ENCODE measurements at regions not wholly inside any gene's neighbourhood (a gene's known extent, or its start where the extent isn't known, plus 50 kb on each side); places are given as distances from the start of the nearest gene placed in this dataset.

DNA sequence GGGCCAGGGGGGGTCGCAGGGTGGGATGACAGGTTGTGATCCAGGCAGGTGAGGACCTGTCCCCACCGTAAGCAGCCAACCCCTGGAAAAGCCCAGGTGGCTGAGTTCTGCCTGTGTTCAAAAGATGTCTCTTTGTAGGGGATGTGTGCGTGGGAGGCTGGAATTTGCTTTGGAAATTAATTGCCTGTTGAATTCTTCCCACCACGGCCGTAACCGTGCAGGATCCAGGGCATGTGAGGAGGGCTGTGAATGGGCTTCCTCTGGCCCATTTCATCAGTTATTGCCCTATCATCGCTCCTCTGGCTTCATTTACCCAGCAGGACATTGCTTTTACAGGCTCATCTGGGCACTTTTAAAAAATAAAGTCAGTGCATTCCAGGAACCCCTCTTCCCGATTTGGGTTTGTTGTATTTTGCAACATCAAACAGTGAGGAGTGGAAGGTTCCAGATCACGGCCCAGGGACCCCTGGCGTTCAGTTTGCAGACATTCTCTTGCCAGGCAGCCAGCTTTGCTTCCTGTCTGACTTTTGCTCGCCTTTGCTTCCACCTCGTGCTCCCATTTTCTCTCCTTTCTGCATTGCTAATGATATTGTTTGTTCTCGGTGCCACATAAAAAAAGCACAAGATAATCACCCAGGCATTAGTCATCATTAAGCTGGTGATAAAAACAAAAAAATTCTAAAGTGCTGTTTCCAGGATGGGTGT lies 1306.6 kb downstream of the BRD1 start:
- DNase-seq (ENCODE audit: low read depth) (no peak), FAIRE-seq (no peak)
- H3K36me3 ChIP-seq (ENCODE audit: control insufficient read depth, insufficient read depth, low read length), result no peaks in the 10 kb centered on the region
- TF ChIP-seq, protein P1, sequence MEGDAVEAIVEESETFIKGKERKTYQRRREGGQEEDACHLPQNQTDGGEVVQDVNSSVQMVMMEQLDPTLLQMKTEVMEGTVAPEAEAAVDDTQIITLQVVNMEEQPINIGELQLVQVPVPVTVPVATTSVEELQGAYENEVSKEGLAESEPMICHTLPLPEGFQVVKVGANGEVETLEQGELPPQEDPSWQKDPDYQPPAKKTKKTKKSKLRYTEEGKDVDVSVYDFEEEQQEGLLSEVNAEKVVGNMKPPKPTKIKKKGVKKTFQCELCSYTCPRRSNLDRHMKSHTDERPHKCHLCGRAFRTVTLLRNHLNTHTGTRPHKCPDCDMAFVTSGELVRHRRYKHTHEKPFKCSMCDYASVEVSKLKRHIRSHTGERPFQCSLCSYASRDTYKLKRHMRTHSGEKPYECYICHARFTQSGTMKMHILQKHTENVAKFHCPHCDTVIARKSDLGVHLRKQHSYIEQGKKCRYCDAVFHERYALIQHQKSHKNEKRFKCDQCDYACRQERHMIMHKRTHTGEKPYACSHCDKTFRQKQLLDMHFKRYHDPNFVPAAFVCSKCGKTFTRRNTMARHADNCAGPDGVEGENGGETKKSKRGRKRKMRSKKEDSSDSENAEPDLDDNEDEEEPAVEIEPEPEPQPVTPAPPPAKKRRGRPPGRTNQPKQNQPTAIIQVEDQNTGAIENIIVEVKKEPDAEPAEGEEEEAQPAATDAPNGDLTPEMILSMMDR (IDR thresholded peaks at IDR 0.05; ENCODE audit: insufficient read depth, low read length, severe bottlenecking), result no peak
- H3K27me3 ChIP-seq (ENCODE audit: control insufficient read depth, insufficient read depth, low read length), result no peaks in the 10 kb centered on the region
- H3K4me3 ChIP-seq (ENCODE audit: low read depth, low read length), result no peak overlapping the region

DNA sequence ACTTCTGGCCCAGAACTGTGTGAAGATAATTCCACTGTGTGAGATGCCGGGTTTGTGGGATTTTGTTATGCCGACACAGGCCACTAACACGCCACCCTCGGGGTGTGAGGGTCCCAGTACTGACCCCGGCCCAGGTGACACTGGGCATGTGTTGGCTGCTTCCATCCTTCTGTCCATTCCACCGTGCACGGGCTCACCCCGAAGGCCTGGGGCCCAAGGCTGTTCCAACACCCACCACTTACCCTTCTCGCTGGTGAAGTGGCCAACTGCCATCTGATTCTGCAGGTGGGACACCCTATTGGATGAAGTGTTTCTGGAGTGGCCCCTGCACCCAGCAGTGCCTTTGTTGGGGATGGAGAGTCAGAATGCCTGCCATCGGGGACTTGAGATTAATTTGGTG lies 1307.5 kb downstream of the BRD1 start:
- TF ChIP-seq, protein P1 (IDR thresholded peaks at IDR 0.05; ENCODE audit: insufficient read depth, low read length, severe bottlenecking), result no peak
- H3K27me3 ChIP-seq (ENCODE audit: control insufficient read depth, insufficient read depth, low read length), result no peaks in the 10 kb centered on the region

DNA sequence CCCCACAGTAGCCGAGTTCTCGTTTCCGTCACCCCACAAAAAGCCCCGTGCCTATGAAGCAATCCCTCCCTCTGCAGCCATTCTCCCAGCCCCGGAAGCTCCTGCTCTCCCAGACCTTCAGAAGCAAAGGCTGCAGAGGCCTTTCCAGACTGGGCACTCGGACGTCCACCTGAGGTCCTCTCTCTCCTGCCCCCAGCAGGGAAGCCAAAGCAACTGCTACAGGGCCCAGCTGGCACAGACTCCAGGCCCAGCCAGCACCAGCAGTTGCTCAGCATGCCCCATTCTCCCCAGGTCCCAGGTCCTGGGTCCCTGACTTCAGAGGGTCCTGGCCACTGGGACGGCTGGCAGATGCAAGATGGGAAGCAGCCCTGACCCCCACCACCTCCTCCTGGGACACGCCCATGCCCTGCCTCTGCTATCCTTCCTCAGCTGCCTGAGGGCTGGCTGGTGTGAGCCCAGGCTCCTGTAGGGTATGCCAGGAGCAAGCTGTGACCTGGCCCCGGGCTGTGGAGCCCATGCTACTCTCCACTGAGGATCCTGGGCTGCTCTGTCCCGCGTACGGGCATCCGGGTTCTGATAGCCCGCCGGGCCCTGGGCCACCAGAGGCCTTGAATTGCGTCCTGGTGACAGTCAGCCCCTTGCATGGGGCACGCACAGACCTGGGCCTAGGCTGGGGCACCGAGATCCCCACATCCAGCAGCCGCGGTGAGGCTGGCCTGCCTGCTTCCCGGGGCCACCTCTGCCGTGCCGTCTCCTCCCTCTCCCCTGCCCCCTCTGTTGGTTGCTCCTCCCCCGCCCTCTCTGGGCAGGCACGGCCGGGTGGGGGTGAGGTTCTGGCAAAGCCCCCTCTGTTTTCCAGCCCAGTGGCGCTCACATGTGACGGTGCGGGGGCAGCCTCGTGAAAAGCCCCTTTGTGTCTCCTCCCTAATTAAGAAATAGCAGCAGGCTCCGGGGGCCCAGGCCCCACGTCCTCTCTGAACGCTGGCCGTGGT lies 1310.3 kb downstream of the BRD1 start:
- FAIRE-seq, result no peak
- H3K27me3 ChIP-seq (ENCODE audit: control insufficient read depth, insufficient read depth, low read length), result no peaks in the 10 kb centered on the region
- no peaks in the 10 kb centered on the region for H3K36me3 ChIP-seq (ENCODE audit: control insufficient read depth, insufficient read depth, low read length)
- no peak overlapping the region for H3K4me3 ChIP-seq (ENCODE audit: low read depth, low read length)
- TF ChIP-seq, protein P1 (IDR thresholded peaks at IDR 0.05; ENCODE audit: insufficient read depth, low read length, severe bottlenecking), result no peak
- DNase-seq (ENCODE audit: low read depth), result no peak

More for the DNA sequence above, 1307.5 kb downstream of the BRD1 start:
- Histone ChIP-seq H3K4me3 (ENCODE audit: low read depth, low read length) (no peak overlapping the region), H3K36me3 (ENCODE audit: control insufficient read depth, insufficient read depth, low read length) (no peaks in the 10 kb centered on the region)
- DNase-seq (ENCODE audit: low read depth) (no peak), FAIRE-seq (no peak)

GRCh38 chr22:48516571-48516970 lies 1311.1 kb downstream of the BRD1 start:
- H3K4me3 ChIP-seq (ENCODE audit: low read depth, low read length), result no peak overlapping the region
- H3K36me3 ChIP-seq (ENCODE audit: control insufficient read depth, insufficient read depth, low read length), result no peaks in the 10 kb centered on the region
- TF ChIP-seq, protein P1 (IDR thresholded peaks at IDR 0.05; ENCODE audit: insufficient read depth, low read length, severe bottlenecking), result no peak
- FAIRE-seq (no peak), DNase-seq (ENCODE audit: low read depth) (no peak)
- H3K27me3 ChIP-seq (ENCODE audit: control insufficient read depth, insufficient read depth, low read length), result no peaks in the 10 kb centered on the region

- Histone ChIP-seq H3K36me3 (ENCODE audit: control insufficient read depth, insufficient read depth, low read length) (no peaks in the 10 kb centered on the region), H3K4me3 (ENCODE audit: low read depth, low read length) (no peak overlapping the region), H3K27me3 (ENCODE audit: control insufficient read depth, insufficient read depth, low read length) (no peaks in the 10 kb centered on the region)
- no peak for DNase-seq (ENCODE audit: low read depth)
- TF ChIP-seq, protein P1 (IDR thresholded peaks at IDR 0.05; ENCODE audit: insufficient read depth, low read length, severe bottlenecking), result no peak
- FAIRE-seq, result no peak
Observed at GRCh38 chr22:48515571-48516200, 1312.0 kb downstream of the BRD1 start.

Measured in bronchial epithelial cell (primary cell).